ENCODE measurements at regions not wholly inside any gene's neighbourhood (a gene's known extent, or its start where the extent isn't known, plus 50 kb on each side); places are given as distances from the start of the nearest gene placed in this dataset.

DNA sequence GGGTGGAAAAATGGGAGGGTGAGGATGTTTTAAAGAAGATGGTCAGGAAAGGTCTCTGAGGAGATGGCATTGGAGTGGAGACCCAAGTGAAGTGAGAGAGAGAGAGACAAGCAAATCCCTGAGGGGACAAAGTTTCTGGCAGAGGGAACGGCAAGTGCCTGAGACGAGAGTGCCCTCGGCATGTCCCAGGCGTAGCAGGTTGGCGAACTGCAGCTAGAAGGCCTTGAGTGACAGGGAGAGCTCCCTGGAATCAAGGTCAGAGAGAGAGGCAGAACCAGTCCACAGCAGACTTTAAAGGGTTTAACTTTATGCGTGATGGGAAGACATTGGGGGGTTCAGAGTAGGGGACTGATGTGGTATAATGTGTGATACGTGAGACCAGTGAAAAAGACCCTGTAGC lies 150.2 kb upstream of the HAND2 start:
- intact Hi-C loops (cut with DNase I; ENCODE audit: low total_unique reads), result no loop called here
- Histone ChIP-seq H3K4me3 (no peak overlapping the region), H3K4me1 (no peaks in the 10 kb centered on the region), H3K27ac (no peak overlapping the region), H3K27me3 (no peaks in the 10 kb centered on the region), H3K36me3 (no peaks in the 10 kb centered on the region), H3K9me3 (no peaks in the 10 kb centered on the region)
- TF ChIP-seq, protein P1, sequence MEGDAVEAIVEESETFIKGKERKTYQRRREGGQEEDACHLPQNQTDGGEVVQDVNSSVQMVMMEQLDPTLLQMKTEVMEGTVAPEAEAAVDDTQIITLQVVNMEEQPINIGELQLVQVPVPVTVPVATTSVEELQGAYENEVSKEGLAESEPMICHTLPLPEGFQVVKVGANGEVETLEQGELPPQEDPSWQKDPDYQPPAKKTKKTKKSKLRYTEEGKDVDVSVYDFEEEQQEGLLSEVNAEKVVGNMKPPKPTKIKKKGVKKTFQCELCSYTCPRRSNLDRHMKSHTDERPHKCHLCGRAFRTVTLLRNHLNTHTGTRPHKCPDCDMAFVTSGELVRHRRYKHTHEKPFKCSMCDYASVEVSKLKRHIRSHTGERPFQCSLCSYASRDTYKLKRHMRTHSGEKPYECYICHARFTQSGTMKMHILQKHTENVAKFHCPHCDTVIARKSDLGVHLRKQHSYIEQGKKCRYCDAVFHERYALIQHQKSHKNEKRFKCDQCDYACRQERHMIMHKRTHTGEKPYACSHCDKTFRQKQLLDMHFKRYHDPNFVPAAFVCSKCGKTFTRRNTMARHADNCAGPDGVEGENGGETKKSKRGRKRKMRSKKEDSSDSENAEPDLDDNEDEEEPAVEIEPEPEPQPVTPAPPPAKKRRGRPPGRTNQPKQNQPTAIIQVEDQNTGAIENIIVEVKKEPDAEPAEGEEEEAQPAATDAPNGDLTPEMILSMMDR (IDR thresholded peaks at IDR 0.05 in 4 of 5, conservative IDR thresholded peaks at IDR 0.05 in 1 of 5), result no peak
- in situ Hi-C loops (cut with MboI; ENCODE audit: low sequenced_read_pairs in 4 of 4), result no loop called here
- ATAC-seq (no peak), DNase-seq (no peak)

DNA sequence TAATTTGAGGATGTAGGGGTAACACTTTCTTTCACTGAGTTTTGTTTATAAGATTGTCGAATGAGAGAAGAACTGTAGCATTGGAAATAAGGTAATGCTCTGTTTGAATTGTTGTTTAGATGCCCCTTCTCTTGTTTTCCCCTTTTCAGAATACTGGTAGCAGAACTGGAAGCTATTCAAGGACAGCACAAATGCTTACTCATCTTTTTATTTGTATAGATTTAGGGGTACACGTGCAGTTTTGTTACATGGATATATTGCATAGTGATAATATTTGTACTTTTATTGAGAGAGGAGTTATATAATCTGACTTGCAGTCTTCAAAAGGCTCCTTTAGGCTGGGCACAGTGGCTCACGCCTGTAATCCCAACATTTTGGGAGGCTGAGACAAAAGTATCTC lies 145.4 kb upstream of the HAND2 start:
- in situ Hi-C loops (cut with MboI; ENCODE audit: low sequenced_read_pairs in 4 of 4), result no loop called here
- Histone ChIP-seq H3K4me3 (no peak overlapping the region), H3K9me3 (no peaks in the 10 kb centered on the region), H3K36me3 (no peaks in the 10 kb centered on the region), H3K27ac (no peak overlapping the region), H3K4me1 (no peaks in the 10 kb centered on the region), H3K27me3 (no peaks in the 10 kb centered on the region)
- DNase-seq (no peak), ATAC-seq (no peak)
- intact Hi-C loops (cut with DNase I; ENCODE audit: low total_unique reads), result no loop called here
- TF ChIP-seq POLR2A (IDR thresholded peaks at IDR 0.05), result no peak

DNA sequence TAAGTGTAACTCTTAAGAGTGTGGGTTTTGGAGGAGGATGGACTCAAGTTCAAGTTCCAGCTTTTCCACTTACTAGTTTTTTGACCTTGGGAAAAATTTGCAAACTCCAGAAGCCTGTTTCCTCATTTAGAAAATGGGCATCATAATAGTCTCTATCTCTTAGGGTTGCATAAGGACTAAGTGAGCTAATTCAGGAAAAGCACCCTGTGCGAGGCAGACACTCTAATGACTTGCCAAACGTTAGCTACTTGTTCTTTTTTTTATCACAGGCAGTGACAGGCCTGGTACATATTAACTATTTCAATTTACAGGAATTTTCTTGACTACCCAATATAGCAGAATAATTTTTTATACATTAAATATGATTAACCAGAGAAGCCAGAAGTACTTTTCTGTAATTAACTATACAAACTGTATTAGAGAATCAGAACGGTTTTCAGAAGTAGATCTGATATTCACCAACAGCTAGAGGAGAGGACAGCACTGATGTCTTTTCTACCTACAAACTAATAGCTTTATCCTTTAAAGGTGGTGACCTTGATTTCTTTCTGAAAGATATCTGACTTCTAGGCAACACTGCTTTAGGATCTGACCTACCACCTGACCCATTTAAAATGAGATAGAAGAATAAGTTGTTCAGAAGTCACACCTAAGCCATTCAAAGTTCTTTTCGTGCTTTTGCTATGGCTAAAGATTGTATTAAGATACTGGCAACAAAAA lies 139.6 kb upstream of the HAND2 start:
- in situ Hi-C loops (cut with MboI; ENCODE audit: low sequenced_read_pairs in 4 of 4) (no loop called here), intact Hi-C loops (cut with DNase I; ENCODE audit: low total_unique reads) (no loop called here)
- Histone ChIP-seq H3K9me3 (no peaks in the 10 kb centered on the region), H3K4me1 (no peaks in the 10 kb centered on the region), H3K36me3 (no peaks in the 10 kb centered on the region), H3K27ac (no peak overlapping the region), H3K4me3 (no peak overlapping the region), H3K27me3 (no peaks in the 10 kb centered on the region)
- TF ChIP-seq POLR2A (IDR thresholded peaks at IDR 0.05), result no peak
- TF ChIP-seq, protein P1 (IDR thresholded peaks at IDR 0.05 in 4 of 5, conservative IDR thresholded peaks at IDR 0.05 in 1 of 5), result no peak
- DNase-seq, result no peak
- ATAC-seq, result no peak

DNA sequence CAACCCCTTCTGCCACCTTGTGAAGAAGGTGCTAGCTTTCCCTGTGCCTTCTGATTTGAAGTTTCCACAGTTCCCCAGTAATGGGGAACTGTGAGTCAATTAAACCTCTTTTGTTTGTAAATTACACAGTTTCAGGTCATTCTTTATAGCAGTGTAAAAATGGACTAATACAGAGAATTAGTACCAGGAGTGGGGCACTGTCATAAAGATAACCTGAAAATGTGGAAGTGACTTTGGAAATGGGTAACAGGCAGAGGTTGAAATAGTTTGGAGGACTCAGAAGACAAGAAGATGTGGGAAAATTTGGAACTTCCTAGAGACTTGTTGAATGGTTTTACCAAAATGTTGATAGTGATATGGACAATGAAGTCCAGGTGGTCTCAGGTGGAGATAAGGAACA lies 131.0 kb upstream of the HAND2 start:
- H3K4me3 ChIP-seq, result no peak overlapping the region
- H3K4me1 ChIP-seq, result no peaks in the 10 kb centered on the region
- H3K9me3 ChIP-seq, result no peaks in the 10 kb centered on the region
- in situ Hi-C loops (cut with MboI; ENCODE audit: low sequenced_read_pairs in 4 of 4) (no loop called here), intact Hi-C loops (cut with DNase I; ENCODE audit: low total_unique reads) (no loop called here)
- no peak overlapping the region for H3K27ac ChIP-seq
- ATAC-seq (no peak), DNase-seq (no peak)
- no peak for TF ChIP-seq POLR2A (IDR thresholded peaks at IDR 0.05)
- TF ChIP-seq, protein P1 (IDR thresholded peaks at IDR 0.05 in 4 of 5, conservative IDR thresholded peaks at IDR 0.05 in 1 of 5), result no peak
- no peaks in the 10 kb centered on the region for H3K27me3 ChIP-seq
- H3K36me3 ChIP-seq, result no peaks in the 10 kb centered on the region

DNA sequence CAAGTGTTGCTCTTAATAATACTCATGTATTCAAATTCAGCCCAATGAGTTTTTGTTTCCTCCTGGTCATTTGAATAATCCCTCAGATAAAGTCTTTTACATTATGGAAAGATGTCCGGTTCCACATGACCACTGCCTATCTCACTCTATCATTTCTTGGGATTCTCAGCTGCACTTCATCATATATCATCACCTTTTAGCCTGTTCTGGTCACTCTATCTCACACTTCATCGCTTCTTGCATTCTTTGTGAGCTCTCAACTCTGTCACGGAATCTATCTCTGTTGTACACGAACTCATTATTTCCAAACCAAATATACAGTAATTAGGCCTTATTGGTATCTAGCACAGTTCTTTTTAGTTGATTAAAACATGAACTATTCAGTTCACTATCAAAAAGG lies 126.9 kb upstream of the HAND2 start:
- in situ Hi-C loops (cut with MboI; ENCODE audit: low sequenced_read_pairs in 4 of 4), result no loop called here
- DNase-seq (no peak), ATAC-seq (no peak)
- Histone ChIP-seq H3K4me3 (no peak overlapping the region), H3K27me3 (no peaks in the 10 kb centered on the region), H3K36me3 (no peaks in the 10 kb centered on the region), H3K27ac (no peak overlapping the region), H3K9me3 (no peaks in the 10 kb centered on the region), H3K4me1 (no peaks in the 10 kb centered on the region)
- no peak for TF ChIP-seq POLR2A (IDR thresholded peaks at IDR 0.05)
- TF ChIP-seq, protein P1 (IDR thresholded peaks at IDR 0.05 in 4 of 5, conservative IDR thresholded peaks at IDR 0.05 in 1 of 5), result no peak
- intact Hi-C loops (cut with DNase I; ENCODE audit: low total_unique reads), result no loop called here
